IPS DF 4.7 (cell line): ENCODE measurements at regions not wholly inside any gene's neighbourhood (a gene's known extent, or its start where the extent isn't known, plus 50 kb on each side); places are given as distances from the start of the nearest gene placed in this dataset.

Source experiments
- DNase-seq: peaks from one replicate; pipeline ENCODE4 v3.0.0-alpha.2; 2013; ENCODE audit warnings: low spot score; ENCODE audit errors: extremely low read depth

DNA sequence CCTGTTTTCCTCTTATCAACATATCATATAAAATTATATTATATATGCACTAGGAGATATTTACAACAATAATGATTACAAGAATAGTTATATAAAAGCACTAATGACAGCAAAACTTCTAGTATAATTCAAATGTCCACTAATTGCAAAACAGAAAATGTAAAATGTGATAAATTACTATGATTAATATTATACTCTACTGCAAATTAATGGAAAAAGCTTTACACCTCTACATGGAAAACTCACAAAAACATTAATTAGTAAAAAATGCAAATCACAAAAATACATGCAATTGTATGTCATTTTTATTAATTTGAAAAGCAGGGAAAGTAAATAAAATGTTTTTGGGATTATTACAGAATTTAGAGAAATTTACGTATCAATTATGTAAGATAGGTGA is 681.0 kb upstream of the PCDH20 start:
- no peak for DNase-seq

DNA sequence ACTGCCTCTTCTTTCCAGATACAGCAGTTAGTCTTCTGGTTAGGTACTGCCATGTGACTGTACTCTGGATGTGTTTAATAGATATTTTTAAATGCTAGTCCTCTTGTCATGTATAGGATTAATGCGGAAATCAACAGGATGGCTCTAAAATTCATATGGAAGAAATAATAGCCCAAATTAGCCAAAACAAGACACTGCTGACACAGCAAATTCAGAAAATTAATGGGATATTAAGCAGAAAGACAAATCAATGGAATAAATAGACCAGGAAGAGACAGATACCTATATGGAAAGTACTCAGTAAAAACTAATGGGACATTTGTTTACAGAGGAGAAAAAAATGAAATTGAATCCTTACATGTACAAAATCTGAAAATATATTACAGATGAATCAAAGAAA is 679.3 kb upstream of the PCDH20 start:
- DNase-seq = no peak

DNA sequence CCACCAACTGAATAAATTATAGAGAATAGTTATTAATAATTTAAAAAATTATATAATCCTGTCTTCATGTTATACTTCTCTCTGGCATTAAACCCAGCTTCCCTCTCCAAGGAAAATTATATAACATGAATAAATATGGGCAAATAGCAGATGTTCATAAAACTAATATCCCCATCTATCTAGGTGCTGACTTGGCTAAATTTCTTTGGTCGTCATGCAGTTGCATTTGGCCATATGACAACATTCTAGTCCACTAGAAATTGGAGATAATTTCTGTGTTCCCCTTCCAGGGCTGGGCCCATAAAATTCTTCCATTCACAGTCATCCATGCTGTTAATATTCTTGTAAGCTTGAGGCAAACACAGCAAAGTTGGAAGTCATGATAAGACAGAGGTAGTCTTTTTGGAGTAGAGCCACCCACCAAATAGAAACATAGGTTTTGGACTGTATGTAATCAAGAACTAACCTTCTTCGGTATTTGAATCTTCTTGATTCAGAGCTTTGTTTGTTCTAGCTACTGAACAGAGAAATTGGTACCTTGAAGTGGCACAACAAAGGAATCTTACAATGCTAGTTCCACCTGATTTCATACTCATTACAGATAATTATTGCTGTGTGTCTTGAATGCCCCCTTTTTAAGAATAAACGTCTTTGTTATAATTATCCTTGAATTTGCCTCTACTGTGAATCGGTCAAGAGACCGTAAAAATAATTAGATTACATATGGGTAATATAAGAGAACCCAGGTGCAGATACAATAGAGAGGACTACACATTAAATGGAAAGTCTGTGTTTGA is 678.5 kb upstream of the PCDH20 start:
- DNase-seq = no peak

DNA sequence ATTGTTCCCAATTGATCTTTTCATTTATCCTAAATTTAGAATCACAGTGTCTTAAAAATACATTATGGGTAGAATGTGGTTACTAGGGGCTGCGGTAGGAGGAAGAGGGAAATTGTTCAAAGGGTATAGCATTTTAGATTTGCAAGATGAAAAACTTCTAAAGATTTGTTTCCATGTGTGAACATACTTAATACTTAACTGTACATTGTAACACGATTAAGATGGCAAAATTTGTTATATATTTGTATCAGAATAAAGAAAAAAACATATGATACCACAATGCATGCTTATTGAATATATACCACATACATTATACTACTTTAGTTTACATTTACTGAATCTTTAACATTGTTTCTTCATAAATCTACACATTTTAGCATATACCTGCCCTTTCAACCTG is 677.3 kb upstream of the PCDH20 start:
- DNase-seq = no peak

DNA sequence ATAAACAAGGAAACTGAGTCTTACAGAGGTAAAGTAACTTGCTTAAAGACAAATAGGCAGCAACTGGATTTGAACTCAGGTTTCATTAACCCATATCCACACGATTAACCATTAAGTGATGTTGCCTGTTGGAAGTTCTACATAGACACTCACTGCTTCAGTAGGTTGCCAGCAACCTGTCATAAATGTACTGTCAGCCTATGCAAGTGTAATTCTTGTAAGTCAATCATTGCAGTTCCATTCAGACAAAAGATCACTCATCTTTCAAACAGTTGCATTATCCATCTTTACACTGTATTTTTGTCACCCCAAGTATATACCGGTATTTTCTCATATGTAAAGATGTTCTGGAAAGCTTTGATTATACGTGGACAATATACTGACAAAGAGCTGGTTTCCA is 676.9 kb upstream of the PCDH20 start:
- DNase-seq = no peak

DNA sequence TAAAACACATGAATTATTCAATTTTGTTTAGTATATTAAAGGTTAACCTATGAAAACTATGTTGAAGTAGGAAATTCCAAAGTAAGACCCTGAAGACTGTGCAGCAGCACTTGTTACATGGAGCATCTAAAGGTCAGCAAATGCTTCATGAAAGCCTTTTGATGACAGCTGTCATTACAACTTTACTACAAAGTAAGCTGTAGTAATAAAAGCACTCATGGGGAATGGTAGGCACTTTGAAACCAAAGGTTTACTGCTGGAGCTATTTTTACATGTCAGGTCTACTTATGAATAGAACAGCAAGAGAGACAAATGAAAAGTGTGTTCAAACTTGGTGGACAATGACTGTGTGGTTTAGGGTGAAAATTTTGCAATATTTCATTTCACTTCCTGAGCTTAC is 672.5 kb upstream of the PCDH20 start:
- DNase-seq = no peak

DNA sequence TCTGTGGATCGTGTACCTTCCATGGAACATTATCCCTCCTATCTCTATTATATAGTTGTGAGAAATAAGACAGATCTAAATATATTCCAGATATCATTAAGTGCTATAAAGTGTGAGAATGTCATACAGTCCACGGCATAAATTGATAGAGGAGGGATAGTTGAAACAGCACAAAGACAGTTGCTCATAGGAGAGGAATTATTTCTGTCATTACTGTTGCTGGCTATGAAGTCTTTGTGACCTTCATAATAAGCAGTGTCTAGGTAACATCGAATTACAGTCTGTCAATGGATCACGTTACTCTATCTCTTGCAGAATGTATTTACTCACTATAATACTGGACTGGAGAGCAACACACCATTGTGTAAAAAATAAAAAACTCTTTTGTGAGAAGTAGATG is 671.5 kb upstream of the PCDH20 start:
- DNase-seq = no peak

DNA sequence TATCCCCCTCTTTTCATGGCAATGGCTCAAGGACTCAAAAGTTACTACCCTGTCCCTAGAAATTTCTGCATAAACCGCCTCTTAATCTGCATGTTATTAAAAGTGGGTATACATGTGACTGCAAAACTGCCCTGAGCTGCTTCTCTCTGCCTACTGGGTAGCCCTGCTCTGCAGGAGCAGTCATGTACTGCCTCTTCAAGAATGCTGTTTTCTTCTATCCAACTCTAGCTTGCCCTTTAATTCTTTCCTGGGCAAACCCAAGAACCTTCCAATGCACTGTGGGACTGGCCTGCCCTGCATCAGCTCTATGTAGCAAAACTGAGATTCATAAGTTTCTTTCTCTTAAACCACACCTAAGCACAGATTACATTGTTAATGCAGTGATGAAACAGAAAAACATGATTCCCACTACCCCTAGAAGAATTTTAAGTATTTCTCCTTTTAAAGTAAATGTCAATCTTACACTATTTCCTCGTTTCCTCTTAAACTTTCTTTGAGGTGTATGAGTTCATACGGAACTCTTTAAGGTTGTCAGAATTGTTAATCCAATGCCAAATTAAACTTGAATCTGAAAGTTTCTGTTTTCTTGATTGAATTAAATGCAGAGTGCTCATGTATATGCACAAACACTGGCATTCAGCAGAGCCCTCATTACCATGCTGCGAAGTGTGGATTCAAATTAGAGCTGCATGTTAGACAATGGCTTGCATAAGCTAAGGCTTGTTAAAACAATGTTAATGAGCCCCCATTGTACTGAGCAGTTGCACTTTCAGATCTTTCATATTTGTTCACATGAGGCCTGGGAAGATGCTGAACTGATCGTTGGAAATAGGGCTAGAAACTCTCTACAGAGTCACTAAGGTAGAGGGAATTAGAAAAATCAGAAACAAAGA is 669.9 kb upstream of the PCDH20 start:
- DNase-seq = no peak

DNA sequence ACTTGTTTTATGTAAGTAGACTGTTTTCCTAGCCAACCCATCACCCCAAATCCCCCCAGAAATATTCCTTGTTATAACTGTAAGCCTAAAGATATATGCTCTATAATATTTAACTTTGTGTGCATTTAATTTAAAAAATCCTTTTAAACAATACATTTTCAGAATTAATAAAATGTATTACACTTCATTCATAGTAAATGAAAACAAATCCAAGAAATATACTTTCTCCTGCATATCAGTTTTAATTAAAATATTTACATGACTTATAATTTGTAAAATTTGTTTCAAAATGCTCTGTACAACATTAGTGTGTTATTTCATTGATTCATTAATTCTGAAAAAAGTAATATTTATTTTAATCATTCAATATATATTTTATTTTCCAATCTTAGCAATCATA is 669.1 kb upstream of the PCDH20 start:
- no peak for DNase-seq

DNA sequence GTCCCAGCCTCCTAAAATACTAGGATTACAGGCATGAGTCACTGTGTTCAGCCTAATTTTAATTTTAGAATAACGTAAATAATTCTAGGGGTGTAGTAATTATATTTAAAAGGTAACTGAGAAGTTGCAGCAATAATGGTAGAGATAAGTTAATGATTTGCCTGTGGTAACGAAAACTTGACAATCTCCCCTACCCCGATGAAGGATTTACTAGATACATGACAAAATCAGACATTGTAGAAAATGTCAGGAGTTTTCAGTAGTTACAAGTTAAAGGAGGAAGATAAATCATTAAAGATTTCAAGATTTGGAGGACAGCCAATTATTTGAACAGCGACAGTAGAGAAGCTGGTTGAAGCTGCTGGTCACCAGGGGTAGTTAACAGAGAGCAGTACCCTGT is 652.2 kb upstream of the PCDH20 start:
- no peak for DNase-seq

DNA sequence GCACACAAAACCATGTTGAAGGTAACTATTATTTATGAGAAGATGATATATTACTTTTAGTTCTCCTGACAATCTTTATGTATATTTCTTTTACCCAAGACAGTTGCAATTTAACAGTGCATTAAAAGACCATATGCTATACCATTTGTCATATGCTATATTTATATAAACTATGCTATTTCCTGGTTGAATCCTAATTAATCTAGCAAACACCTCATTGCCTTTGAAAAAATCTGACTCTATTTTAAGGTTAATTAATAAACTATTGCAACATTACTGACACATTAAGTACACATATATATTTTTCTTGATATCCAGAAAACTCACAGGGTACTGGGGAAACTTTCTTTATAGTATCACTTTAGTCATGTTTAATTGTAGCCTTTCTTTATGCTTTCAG is 649.4 kb upstream of the PCDH20 start:
- no peak for DNase-seq

DNA sequence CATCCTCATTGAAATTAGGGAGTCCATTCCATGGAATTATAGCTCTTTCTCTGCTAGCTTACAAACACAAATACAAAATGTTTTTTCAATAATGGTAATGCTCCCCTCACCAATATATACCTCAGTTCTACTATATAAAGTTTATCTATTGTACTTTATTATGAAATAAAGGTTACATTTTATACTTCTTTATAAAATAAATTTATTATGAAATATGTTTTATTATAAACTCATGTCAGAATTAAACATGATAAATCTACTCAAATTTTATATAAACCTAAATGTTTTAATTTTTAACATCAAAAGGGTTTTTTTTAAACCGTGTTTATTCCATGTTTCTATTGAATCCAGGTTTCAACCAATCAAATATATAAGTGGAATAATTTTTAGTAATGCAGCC is 646.1 kb upstream of the PCDH20 start:
- no peak for DNase-seq

DNA sequence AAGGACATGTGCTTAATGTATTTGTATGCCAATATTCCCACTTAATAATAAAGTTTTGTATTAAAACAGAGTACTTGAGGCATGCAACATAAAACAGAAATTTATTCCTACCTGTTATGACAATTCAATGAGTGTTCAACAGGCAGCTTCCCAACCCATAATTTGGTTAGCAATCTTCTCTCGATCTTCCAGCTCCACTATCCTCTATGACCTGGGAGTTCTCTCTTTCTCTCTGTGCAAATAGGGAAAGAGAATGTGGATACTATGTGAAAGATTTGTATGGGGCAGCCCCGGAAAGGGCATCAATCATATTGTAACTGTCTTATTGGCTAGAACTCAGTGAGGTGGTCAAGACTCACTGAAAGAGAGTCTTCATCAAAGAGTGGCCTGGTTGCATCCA is 644.9 kb upstream of the PCDH20 start:
- DNase-seq = no peak

DNA sequence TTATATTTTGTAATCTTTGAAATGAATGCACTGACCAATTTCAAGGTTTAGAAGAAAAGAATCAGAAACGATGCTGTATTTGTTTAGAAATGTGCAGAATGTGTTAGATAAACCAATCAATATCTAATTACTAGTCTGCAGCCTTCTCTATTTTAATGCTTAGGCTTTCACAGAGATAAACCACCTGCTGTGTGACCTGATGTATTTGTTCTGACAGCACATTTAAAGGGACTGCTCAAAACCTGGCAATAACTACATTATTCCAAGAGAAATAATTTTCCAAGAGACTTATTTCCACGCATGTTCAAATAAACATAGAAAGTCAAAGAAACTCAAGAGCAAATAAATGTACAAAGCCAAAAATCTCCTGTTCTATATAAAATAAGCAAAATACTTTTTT is 641.6 kb upstream of the PCDH20 start:
- DNase-seq = no peak

DNA sequence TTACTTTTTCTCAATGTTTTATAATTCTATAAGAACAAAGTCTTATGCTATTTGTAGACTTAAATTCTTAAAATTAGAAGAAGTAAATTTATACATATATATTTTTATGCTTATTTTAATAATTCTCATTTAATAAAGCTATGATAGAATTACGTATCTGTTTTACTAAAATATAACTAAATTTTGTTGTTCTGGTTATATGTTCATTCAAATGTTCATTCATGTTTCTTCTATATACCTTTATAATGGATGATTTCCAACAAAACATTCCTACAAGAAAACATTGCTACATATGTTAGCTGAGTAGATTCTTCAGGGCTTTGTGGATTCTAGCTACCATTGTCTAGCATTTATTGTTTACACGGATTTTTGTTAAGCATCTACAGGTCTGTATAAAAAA is 634.3 kb upstream of the PCDH20 start:
- no peak for DNase-seq

DNA sequence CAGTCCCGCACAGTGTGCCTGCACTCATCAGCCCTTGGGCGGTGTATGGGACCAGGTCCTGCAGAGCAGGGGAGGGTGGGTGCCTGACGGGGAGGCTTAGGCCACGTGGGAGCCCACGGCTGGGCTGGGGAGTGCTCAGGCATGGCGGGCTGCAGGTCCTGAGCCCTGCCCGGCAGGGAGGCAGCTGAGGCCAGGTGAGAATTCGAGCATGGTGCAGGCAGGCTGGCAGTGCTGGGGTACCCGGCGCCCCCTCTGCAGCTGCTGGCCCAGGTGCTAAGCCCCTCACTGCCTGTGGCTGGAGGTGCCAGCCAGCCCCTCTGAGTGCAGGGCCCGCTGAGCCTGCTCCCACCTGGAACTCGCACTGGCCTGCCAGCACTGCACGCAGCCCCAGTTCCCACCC is 630.9 kb upstream of the PCDH20 start:
- no peak for DNase-seq

DNA sequence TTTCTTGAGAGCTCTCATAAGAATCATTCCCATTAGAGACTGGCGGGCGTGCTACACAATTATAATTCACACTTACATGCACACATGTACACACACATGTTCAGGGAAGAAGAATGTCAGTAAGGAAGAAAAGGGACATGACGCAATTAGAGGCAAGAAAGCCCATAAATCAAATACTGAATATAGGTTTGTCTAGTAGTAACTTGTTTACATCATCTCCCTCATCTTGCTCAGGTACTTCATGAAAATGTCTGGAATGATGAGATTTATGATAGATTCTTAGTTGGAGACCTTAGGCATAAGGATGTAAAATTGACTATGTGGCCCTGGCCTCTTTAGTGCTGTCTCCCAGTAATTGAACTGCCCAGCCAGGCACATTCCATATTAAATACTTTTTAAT is 628.0 kb upstream of the PCDH20 start:
- no peak for DNase-seq

DNA sequence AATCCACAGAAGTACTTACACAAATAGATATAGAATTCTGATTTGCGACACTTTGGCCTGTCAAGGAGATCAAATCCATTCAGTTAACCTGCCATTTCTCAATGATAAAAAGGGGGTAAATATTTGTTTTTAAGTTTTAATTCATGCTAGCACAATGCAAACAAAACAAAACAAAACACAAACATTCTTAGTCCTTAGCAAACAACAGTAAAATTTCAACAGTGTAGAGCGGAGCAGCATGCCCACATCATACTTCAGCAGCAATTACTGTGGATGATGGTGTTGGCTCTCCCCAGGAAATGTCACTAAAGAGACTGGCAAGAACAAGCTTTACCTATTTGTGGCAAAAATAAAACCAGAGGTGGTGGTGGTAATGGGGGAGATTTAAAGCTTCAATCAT is 625.2 kb upstream of the PCDH20 start:
- DNase-seq = no peak

DNA sequence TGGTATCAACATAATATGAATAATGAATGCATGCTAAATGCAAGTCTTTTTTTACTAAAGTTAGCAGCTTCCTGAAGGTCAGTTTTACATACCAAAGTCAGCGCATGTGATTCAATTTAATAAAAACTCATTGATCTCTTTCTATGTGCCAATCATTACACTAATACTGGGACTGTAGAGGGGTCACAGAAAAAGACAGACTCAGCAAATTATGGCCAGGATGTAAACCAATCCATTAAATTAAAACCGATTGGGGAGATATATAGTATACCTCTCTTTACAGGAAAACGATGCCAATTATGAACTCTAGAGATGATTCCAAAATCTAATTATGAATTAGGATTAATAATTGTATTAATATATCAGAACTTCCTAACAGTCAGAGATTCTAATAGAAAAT is 624.4 kb upstream of the PCDH20 start:
- DNase-seq = no peak

DNA sequence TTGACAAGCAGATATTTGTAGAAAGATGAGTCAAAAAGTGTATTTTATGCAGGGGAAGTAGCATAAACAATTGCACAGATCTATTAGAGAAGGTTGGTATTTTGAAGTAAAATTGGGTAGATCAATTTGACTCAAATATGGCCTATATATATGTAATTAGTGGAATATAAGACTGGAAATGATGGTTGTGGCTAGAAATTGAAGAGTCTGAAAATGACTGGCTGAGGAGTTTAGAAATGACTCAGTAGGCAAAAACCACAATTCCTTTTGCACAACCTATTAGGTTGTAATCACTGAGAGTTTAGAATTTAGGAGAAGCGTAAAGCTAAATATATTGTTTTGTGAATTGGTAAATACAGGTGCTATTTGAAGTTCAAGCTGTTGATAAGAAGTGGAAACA is 622.6 kb upstream of the PCDH20 start:
- DNase-seq = no peak

DNA sequence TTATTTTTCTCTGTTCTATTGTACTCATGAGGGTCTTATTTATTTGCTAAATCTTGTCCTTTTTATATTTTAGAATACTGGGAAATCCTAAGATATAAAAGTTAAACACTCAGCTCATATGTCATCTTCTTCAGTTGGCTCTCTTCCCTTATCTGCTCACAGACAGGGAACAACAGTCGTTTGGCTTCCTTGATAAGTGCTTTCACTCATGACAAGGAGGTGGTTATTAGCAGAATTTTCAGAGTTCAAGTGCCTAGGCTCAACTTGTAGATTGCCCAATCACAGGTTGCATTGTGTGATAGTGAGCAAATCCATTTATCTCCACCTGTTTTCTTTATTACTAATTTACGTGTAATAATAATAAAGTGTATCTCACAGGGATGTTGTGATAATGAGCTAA is 620.3 kb upstream of the PCDH20 start:
- no peak for DNase-seq

DNA sequence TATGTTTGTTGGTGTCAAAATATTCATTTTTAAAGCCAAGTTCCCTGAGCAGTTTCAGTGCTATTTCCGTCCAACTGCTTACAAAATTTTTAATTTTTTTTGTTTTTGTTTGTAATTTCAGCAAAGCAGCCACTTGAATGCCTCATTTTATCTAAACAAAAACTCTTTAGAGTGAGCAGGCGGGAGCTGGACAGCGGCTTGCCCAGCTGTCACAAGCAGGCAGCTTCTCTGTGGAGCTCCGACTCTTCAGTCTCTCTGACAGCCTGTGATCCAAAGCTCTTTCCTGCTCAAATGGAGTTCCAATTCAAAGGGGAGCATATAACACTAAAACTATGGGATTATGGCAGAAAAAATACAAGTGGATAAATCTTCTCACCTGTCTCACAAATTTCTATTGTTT is 618.3 kb upstream of the PCDH20 start:
- DNase-seq = no peak

DNA sequence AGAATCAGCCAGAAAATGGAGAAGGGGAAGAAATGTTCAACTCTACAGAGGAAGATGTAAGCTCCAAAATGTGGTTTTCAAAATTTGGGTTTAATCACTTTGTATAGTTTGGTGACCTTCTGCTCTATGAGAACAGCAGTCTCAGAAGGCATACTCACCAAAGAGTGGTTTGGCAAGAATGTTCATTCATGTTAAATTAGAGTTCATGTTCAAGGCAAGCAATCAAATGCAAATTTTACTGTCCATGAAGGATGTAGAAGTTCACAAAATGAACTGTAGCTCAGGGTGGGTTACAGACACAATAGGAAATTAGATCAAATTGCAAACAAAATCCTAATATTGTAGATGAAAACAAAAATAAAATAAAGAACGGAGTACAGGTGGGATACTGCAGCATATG is 606.7 kb upstream of the PCDH20 start:
- DNase-seq = no peak
